Small intestine (tissue), 7 donors: ENCODE measurements at regions not wholly inside any gene's neighbourhood (a gene's known extent, or its start where the extent isn't known, plus 50 kb on each side); places are given as distances from the start of the nearest gene placed in this dataset.

Source experiments
- DNase-seq, 2 donors: peaks; one replicate each; pipeline versions ENCODE4 v3.0.0 to v3.0.0-alpha.2; 2013
- FAIRE-seq: peaks from 2 replicates; lab custom pipeline; 2012; peaks lifted over from hg19 to GRCh38; lab: Jason Lieb, UNC
- H3K27ac ChIP-seq, 3 donors: one replicate each; pipeline ENCODE4 v1.5.1; 2013; ENCODE audit warnings: low read length in 2 of 3, mild to moderate bottlenecking in 2 of 3, control low read depth in 1 of 3, inconsistent platforms in 1 of 3, low read depth in 1 of 3, moderate library complexity in 1 of 3
- H3K27me3 ChIP-seq, 3 donors: one replicate each; pipeline ENCODE4 v1.6.1; 2013; ENCODE audit warnings: low read length in 3 of 3, inconsistent platforms in 1 of 3; ENCODE audit not compliant: control insufficient read depth in 3 of 3, insufficient read depth in 3 of 3
- H3K36me3 ChIP-seq, 3 donors: one replicate each; pipeline ENCODE4 v1.6.1; 2013; ENCODE audit warnings: low read length in 3 of 3, inconsistent platforms in 1 of 3, low read depth in 1 of 3, mild to moderate bottlenecking in 1 of 3, moderate library complexity in 1 of 3; ENCODE audit not compliant: control insufficient read depth in 3 of 3, insufficient read depth in 2 of 3
- H3K4me1 ChIP-seq, 3 donors: one replicate each; pipeline ENCODE4 v1.6.1; 2013; ENCODE audit warnings: low read length in 2 of 3, inconsistent platforms in 1 of 3, low read depth in 1 of 3, mild to moderate bottlenecking in 1 of 3, moderate library complexity in 1 of 3; ENCODE audit not compliant: control insufficient read depth in 3 of 3, insufficient read depth in 2 of 3
- H3K4me3 ChIP-seq, 3 donors: one replicate each; pipeline ENCODE4 v1.5.1; 2013; ENCODE audit warnings: low read length in 3 of 3, control low read depth in 1 of 3, inconsistent platforms in 1 of 3, low read depth in 1 of 3, mild to moderate bottlenecking in 1 of 3, moderate library complexity in 1 of 3
- H3K9me3 ChIP-seq, 2 donors: one replicate each; pipeline ENCODE4 v1.6.1; 2013; ENCODE audit warnings: low read depth in 1 of 2, low read length in 1 of 2; ENCODE audit not compliant: control insufficient read depth in 2 of 2, insufficient read depth in 1 of 2
- WGBS, 3 donors: extraction: QIAGEN DNeasy Blood & Tissue Kit; methylation state at CpG; one replicate each; pipeline ENCODE4 v1.1.7; 2013; 5-methylcytosine and 5-hydroxymethylcytosine counted together
- donor health status: healthy with polysubstance abuse.
- donor health status: control.
- donor health status: control.
- donor health status: Bipolar disorder and iron deficiency.
- donor health status: healthy.

- no peak for FAIRE-seq
- H3K4me1 ChIP-seq, result no peaks in the 10 kb centered on the region
- no peak overlapping the region for H3K27ac ChIP-seq
- DNase-seq, result no peak
- H3K4me3 ChIP-seq, result no peak overlapping the region
- WGBS, 3 donors, result 4 to 24% (median 17%) methylated on average over 1 of the region's 1 CpG
- no peaks in the 10 kb centered on the region for H3K36me3 ChIP-seq
- H3K9me3 ChIP-seq, result peaks cover 0 to 5% of the 10 kb centered on the region in 2 donors
- H3K27me3 ChIP-seq, result peaks cover 2 to 26% (median 14%) of the 10 kb centered on the region in 3 donors
Measured at GRCh38 chr10:109454691-109455090, 468.6 kb downstream of the XPNPEP1 start.

- DNase-seq, result no peak
- FAIRE-seq, result no peak
- 56 to 83% (median 59%) methylated on average over 2 of the region's 2 CpGs for WGBS, 3 donors
- no peaks in the 10 kb centered on the region for H3K4me1 ChIP-seq
- no peak overlapping the region for H3K4me3 ChIP-seq
- no peaks in the 10 kb centered on the region for H3K9me3 ChIP-seq
- no peaks in the 10 kb centered on the region for H3K36me3 ChIP-seq
- H3K27me3 ChIP-seq, result peaks cover 0 to 18% (median 7%) of the 10 kb centered on the region in 3 donors
- no peak overlapping the region for H3K27ac ChIP-seq
Measured at GRCh38 chr10:109451879-109452278, 471.4 kb downstream of the XPNPEP1 start.

- Histone ChIP-seq H3K4me1 (no peaks in the 10 kb centered on the region), H3K9me3 (no peaks in the 10 kb centered on the region), H3K27ac (no peak overlapping the region), H3K36me3 (no peaks in the 10 kb centered on the region), H3K27me3 (peaks cover 0 to 6% (median 2%) of the 10 kb centered on the region in 3 donors), H3K4me3 (no peak overlapping the region)
- no peak for DNase-seq
- no peak for FAIRE-seq
Measured at GRCh38 chr10:109450702-109451101, 472.6 kb downstream of the XPNPEP1 start.

DNA sequence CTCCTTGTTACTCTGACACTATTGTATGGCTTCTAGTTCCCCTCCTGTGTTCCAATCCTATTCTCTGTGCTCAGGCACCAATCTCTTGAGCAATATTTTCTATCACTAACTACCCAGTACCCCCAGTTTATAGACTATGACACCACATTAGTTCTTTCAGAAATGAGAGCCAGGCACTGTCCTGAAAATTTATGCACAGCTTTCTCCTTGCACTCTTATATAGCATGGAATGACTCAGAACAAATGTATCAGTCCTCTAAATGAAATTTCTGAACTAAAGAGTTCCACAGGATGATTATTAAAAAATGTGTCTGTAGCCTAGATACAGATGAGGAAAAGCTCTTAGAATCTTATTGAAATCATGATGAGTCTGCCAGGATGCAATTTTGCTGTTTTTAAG is 489.9 kb downstream of the XPNPEP1 start:
- no peak for DNase-seq
- no peak for FAIRE-seq
- H3K27ac ChIP-seq, result no peak overlapping the region
- H3K4me1 ChIP-seq, result no peaks in the 10 kb centered on the region
- H3K27me3 ChIP-seq, result no peaks in the 10 kb centered on the region
- no peaks in the 10 kb centered on the region for H3K36me3 ChIP-seq
- no peak overlapping the region for H3K4me3 ChIP-seq
- H3K9me3 ChIP-seq, result no peaks in the 10 kb centered on the region

DNA sequence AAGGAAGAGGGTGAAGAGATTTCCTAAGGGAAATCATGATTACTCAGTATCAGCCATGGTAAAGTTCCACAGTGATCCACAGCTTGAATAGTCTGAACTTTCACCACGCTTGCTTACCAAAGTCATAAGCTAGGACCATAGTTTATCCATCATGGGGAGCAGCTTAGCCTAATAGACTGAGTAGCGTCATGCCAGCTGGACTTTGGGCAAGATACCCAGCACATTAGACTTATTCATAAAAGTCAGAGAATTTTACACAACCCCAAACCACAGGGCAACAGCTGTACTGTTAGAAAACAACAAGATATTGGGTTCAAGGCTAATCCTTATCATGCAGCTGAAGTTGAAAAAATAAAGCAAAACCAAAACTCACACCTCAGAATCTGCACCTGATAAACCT is 491.0 kb downstream of the XPNPEP1 start:
- FAIRE-seq (no peak), DNase-seq (no peak)
- 52 to 73% (median 59%) methylated on average over 2 of the region's 2 CpGs for WGBS, 3 donors
- no peaks in the 10 kb centered on the region for H3K9me3 ChIP-seq
- no peak overlapping the region for H3K27ac ChIP-seq
- no peaks in the 10 kb centered on the region for H3K4me1 ChIP-seq
- H3K27me3 ChIP-seq, result no peaks in the 10 kb centered on the region
- H3K4me3 ChIP-seq, result no peak overlapping the region
- no peaks in the 10 kb centered on the region for H3K36me3 ChIP-seq

DNA sequence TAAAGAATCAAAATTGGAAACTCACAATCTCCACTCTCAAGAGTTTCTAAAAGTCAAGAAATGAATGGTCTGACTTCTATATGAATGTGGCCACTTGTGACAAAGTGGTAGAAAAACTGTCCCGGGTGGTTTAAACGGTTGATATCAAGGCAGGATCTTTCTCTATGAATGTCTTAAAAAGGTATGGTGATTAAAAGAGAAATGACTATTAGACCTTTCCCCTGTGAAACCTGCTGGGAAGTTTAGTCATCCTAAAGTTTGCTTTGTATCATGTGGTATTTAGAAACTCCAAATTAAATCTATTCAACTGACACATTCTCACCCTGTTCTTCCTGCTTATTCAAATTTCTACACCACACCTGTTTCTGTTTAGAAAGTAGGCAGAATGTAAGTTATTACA is 492.5 kb downstream of the XPNPEP1 start:
- Histone ChIP-seq H3K36me3 (no peaks in the 10 kb centered on the region), H3K27ac (no peak overlapping the region), H3K4me3 (no peak overlapping the region), H3K9me3 (no peaks in the 10 kb centered on the region), H3K27me3 (no peaks in the 10 kb centered on the region), H3K4me1 (no peaks in the 10 kb centered on the region)
- WGBS, 3 donors, result 55 to 72% (median 64%) methylated on average over 2 of the region's 2 CpGs
- FAIRE-seq, result no peak
- DNase-seq, result no peak

DNA sequence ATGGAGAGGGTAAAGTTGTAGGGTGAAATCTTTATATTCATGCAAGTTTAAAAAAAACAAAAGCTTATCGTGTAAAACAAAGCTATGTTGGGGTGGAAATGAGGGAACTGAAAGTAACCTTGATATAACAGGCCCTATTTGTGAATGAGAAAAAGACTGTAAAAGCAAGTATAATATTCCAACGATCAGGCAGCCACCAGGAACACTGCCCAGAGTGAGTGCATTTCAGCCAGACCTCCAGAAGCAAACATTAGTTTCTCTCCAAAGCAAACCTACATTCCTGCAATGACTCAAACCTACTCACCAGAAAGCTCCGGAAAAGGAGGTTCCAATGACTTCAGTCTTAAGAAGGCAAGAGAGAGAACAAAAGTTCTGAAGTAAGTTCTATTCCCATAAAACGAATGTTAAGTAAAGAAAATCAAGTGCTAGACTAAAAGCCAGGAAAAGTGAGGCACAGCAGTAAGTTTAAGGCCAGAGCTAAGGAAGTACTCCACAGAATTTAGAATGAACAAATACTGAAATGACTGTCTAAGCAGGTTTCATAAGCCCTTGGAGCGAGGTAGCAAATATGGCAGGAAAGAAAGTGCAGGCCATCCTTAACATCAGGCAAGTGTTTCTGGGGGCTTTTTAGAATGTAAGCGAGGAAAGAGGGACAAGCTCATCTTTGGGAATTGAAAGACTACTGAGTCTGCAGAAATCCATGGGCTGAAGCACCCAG is 493.1 kb downstream of the XPNPEP1 start:
- Histone ChIP-seq H3K4me3 (no peak overlapping the region), H3K27me3 (no peaks in the 10 kb centered on the region), H3K27ac (no peak overlapping the region), H3K36me3 (no peaks in the 10 kb centered on the region), H3K4me1 (no peaks in the 10 kb centered on the region), H3K9me3 (no peaks in the 10 kb centered on the region)
- 61 to 77% (median 65%) methylated on average over 6 of the region's 6 CpGs for WGBS, 3 donors
- FAIRE-seq (no peak), DNase-seq (no peak)

DNA sequence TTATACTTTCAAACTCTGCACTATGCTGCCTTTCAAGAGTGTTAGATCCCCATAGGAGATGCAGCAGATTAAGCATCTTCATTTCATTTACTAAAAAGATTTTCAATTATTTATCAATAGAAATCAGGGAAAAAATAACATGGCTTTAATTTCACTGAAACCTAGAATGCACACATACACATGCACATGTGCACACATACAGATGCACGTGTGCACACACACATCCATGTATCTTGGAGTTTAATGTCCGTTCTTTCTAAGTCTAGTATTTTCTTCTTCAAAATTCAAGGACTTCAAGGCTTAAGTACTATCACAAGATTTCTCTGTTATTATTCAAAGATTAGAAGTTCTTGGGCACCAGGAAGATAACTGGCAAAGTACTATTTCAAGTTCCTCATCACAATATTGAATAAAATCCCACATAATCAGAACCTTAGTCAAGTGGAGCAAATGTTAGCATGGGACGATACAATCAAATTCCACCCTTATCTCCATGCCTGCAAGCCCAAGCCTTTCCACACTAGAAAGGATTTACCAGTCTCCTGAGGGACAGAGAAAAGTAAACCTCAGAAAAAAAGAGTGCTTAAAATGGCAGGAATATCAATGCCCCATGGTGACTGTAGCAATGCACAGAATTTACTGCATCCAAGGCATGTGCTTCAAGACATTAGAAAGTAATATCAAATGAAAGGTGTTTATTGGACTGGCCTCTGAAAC is 494.4 kb downstream of the XPNPEP1 start:
- H3K9me3 ChIP-seq, result no peaks in the 10 kb centered on the region
- FAIRE-seq, result no peak
- no peak for DNase-seq
- no peak overlapping the region for H3K4me3 ChIP-seq
- H3K27ac ChIP-seq, result no peak overlapping the region
- no peaks in the 10 kb centered on the region for H3K27me3 ChIP-seq
- no peaks in the 10 kb centered on the region for H3K36me3 ChIP-seq
- no peaks in the 10 kb centered on the region for H3K4me1 ChIP-seq
- 54 to 79% (median 55%) methylated on average over 3 of the region's 3 CpGs for WGBS, 3 donors
